ENCODE measurements at regions not wholly inside any gene's neighbourhood (a gene's known extent, or its start where the extent isn't known, plus 50 kb on each side); places are given as distances from the start of the nearest gene placed in this dataset.

DNA sequence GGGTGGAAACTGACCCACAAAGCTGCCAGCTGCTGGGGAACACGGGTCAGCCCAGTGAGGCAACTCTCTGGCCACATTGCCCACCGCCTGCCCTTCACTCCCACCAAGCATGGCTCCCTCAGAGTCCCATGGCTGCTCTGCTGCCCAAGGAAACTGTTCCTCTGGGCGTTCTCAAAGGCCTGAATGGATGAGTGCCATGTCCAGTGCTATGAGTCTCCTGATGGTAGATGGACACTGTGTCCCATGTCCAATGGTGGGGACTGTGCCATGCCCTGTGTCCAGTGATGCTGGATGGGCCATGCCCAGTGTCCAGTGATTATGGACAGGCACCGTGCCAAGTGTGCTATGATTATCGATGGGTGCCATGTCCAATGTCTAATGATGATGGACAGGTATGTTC is 88.8 kb downstream of the ANKRD10 start:
- TF ChIP-seq, protein P1, sequence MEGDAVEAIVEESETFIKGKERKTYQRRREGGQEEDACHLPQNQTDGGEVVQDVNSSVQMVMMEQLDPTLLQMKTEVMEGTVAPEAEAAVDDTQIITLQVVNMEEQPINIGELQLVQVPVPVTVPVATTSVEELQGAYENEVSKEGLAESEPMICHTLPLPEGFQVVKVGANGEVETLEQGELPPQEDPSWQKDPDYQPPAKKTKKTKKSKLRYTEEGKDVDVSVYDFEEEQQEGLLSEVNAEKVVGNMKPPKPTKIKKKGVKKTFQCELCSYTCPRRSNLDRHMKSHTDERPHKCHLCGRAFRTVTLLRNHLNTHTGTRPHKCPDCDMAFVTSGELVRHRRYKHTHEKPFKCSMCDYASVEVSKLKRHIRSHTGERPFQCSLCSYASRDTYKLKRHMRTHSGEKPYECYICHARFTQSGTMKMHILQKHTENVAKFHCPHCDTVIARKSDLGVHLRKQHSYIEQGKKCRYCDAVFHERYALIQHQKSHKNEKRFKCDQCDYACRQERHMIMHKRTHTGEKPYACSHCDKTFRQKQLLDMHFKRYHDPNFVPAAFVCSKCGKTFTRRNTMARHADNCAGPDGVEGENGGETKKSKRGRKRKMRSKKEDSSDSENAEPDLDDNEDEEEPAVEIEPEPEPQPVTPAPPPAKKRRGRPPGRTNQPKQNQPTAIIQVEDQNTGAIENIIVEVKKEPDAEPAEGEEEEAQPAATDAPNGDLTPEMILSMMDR (IDR thresholded peaks at IDR 0.05) = no peak
- TF ChIP-seq EP300 (IDR thresholded peaks at IDR 0.05) = no peak
- TF ChIP-seq POLR2AphosphoS5 (IDR thresholded peaks at IDR 0.05) = no peak
